D721Med (cell line): ENCODE measurements at regions not wholly inside any gene's neighbourhood (a gene's known extent, or its start where the extent isn't known, plus 50 kb on each side); places are given as distances from the start of the nearest gene placed in this dataset.

Source experiments
- DNase-seq: peaks from one replicate; pipeline ENCODE4 v3.0.0; 2011; ENCODE audit warnings: low spot score; ENCODE audit not compliant: insufficient read length
- FAIRE-seq: peaks from 2 replicates; lab custom pipeline; 2011; peaks lifted over from hg19 to GRCh38; lab: Jason Lieb, UNC
- TF ChIP-seq, protein P1 (sequence below): IDR thresholded peaks from 2 replicates; pipeline ENCODE4 v1.5.1; 2012; ENCODE audit warnings: mild to moderate bottlenecking, control low read depth; ENCODE audit not compliant: insufficient read depth; ENCODE audit errors: missing control alignments

DNA sequence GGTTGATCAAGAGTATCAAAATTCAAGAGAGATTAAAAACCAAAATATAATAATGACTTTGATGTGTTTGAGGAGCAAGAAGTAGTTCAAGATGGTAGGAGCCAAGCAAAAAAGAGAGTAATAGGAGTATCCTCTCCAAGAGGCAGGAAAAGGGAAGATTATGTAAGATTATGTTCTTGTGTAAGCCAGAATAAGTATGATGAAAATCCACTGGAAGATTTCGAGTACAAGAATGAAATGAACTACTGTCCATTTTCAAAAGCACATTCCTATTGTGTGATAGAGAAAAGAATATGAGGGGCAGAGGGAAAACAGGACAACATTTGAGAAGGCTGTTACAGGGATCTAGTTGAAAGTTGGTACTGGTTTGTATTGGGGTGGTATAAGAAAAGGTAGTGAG, 659.6 kb upstream of the INTU start:
- DNase-seq (no peak), FAIRE-seq (no peak)
- TF ChIP-seq, protein P1, sequence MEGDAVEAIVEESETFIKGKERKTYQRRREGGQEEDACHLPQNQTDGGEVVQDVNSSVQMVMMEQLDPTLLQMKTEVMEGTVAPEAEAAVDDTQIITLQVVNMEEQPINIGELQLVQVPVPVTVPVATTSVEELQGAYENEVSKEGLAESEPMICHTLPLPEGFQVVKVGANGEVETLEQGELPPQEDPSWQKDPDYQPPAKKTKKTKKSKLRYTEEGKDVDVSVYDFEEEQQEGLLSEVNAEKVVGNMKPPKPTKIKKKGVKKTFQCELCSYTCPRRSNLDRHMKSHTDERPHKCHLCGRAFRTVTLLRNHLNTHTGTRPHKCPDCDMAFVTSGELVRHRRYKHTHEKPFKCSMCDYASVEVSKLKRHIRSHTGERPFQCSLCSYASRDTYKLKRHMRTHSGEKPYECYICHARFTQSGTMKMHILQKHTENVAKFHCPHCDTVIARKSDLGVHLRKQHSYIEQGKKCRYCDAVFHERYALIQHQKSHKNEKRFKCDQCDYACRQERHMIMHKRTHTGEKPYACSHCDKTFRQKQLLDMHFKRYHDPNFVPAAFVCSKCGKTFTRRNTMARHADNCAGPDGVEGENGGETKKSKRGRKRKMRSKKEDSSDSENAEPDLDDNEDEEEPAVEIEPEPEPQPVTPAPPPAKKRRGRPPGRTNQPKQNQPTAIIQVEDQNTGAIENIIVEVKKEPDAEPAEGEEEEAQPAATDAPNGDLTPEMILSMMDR: no peak

DNA sequence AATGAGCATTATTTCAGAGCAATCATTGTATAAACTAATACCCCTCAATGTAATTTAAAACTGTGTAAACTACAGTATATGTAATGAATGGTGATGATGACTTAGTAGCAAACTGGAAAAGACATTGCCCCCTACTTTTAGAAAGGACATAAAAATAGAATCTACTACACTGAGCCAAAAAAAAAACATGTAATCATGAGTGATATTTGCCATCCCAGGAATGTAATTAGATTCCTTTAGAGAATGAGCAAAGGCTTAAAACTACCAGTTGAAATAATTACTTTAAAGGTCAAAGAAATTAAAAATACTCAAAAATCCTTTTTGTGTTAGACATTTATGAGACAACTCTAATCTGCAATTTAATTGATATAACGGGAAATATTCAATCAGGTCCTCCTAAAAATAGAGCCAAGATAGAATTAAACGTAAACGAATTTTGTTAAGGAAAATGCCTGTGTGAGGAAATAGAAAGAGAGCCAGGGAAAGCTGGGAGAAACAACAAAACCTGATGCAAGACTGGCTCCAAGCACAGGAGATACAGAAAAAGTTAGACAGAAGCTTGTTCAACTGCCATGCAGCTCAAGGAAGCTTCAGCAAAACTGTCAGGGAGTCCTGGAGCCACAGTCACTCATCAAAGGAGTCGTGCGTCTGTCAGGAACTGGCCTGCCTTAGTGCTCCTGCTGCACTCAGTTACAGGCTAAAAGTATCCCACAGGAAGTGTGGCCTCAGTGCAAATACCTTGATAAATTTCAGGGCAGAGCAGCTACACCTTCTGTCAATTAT, 655.7 kb upstream of the INTU start:
- TF ChIP-seq, protein P1: no peak
- no peak for DNase-seq
- no peak for FAIRE-seq

DNA sequence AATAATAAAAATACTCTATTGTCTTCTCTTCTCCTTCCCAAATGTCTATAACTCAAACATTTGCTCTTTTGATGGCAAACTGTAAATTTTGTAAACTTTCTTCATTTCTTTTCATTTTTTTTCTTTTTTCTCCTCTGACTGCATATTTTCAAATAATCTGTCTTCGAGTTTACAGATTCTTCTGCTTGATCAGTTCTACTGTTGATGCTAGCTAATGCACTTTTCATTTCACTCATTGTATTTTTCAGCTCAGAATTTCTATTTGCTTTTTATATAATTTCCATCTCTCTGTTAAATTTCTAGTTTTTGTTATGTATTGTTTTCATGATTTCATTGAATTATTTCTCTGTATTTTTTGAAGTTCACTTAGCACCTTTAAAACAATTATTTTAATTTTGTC, 646.8 kb upstream of the INTU start:
- DNase-seq (no peak), FAIRE-seq (no peak)
- TF ChIP-seq, protein P1: no peak

DNA sequence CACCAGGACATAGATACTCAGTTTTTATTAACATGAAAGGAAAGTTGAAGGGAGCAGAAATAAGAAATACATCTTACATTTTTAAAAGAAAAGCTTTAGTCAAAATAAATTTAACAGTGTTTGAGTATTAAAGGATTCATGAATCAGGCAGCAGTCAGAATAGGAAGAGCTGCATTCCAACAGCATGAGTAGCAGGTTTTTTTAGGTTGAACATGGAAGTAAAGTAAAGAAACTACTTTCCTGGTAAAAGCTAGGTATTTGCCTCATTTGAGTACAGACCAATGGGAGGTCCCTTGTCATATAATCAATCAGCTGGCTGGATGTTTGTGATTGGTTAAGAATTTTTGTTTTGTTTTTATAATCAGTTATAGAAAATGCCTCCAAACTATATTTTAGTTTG, 645.9 kb upstream of the INTU start:
- DNase-seq (no peak), FAIRE-seq (no peak)
- TF ChIP-seq, protein P1: no peak

DNA sequence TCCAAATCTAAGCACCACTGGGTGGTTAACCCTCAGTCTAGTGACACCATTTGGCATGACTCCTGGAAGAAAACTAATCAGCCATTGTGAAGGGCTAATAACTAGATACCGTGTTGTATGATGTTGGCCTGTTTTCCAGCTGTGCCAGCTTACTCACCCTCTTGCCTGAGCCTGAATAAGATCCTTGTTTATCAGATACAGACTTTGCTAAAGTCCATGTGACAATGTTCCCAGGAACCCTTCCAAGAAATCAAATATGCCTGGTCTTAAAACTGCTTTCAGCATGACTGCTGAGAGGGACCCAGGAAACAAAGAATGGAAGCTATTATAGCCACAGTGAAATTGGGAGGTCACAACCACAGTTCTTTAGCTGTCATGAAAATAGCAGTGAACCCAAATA, 640.8 kb upstream of the INTU start:
- TF ChIP-seq, protein P1: no peak
- DNase-seq (no peak), FAIRE-seq (no peak)

DNA sequence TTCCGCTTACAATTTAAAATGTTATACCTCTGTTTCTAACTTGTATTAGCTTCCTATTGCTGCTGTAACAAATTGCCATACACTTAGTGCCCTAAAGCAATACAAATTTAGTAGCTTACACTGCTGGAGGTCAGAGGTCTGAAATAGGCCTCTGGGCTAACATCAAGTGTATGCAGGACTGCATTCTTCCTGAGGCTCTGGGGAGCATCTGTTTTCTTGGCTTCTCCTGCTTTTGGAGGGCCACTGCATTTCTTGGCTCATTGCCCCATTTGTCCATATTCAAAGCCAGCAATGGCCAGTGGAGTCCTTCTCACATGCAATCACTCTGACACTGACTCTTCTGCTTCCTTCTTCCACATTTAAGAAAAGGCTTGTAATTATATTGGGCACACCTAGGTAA, 639.8 kb upstream of the INTU start:
- FAIRE-seq: no peak
- DNase-seq: no peak
- TF ChIP-seq, protein P1: no peak

DNA sequence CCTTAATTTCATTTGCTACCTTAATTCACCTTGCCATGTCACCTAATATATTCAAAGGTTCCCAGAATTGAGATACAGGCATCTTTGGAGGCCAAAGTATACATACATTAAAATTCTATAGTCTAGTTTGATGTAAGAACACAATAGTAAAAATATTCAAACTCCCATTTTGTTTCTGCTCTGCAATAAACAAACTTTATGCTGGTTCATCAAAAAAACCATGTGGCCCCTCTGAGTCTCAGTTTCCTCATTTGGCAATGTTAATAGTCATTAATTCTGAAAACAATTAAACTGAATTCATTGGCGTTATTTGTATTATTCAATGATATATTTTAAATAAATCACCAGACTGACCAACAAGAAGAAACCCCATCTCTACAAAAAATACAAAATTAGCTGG, 639.4 kb upstream of the INTU start:
- DNase-seq (no peak), FAIRE-seq (no peak)
- TF ChIP-seq, protein P1: no peak
